Prostate gland (tissue), 2 donors: ENCODE measurements at regions not wholly inside any gene's neighbourhood (a gene's known extent, or its start where the extent isn't known, plus 50 kb on each side); places are given as distances from the start of the nearest gene placed in this dataset.

ENCODE experiments used
- DNase-seq: peaks from one replicate; pipeline ENCODE4 v3.0.0-alpha.2; 2019; ENCODE audit warnings: low spot score
- H3K27ac ChIP-seq, 2 donors: fragments of 200-600 bp; sonication (generic); 2 replicates each; pipeline ENCODE4 v1.5.1; 2017 to 2019
- H3K27me3 ChIP-seq: fragments of 200-600 bp; sonication (generic); replicated peaks from 2 replicates; pipeline ENCODE4 v1.5.1; 2019; ENCODE audit not compliant: insufficient read depth
- H3K36me3 ChIP-seq, 2 donors: fragments of 200-600 bp; sonication (generic); 1 replicate in 1 of 2; 2 replicates in 1 of 2; pipeline versions ENCODE4 v1.5.1 to v1.8.1; 2017 to 2019
- H3K4me1 ChIP-seq: fragments of 200-600 bp; sonication (generic); replicated peaks from 2 replicates; pipeline ENCODE4 v1.5.1; 2019
- H3K4me3 ChIP-seq, 2 donors: fragments of 200-600 bp; sonication (generic); 2 replicates each; pipeline ENCODE4 v1.5.1; 2017 to 2019
- H3K9me3 ChIP-seq: fragments of 200-600 bp; sonication (generic); 2 replicates; pipeline ENCODE4 v1.5.1; 2017
- POLR2A ChIP-seq: fragments of 450-650 bp; IDR thresholded peaks from one replicate; pipeline ENCODE4 v1.6.1; 2016; ENCODE audit warnings: antibody characterized with exemption, mild to moderate bottlenecking
- POLR2AphosphoS5 ChIP-seq: sonication (generic); formaldehyde crosslinking; IDR thresholded peaks from one replicate; pipeline ENCODE4 v1.6.1; 2017; ENCODE audit warnings: antibody characterized with exemption
- WGBS: methylation state at CpG from one replicate; pipeline ENCODE4 v1.1.5; 2018; 5-methylcytosine and 5-hydroxymethylcytosine counted together
- intact Hi-C: fragments of 100-400 bp; cut with DNase I; formaldehyde crosslinking; loops from one replicate; pipeline ENCODE4 v1.14.2; 2022
- TF ChIP-seq, protein P1 (sequence below), 4 experiments: fragments of 200-600 bp in 2 of 4; fragments of 450-650 bp in 2 of 4; sonication (generic) in 2 of 4; IDR thresholded peaks; 1 replicate in 3 of 4; 2 replicates in 1 of 4; pipeline ENCODE4 v1.5.1; 2016 to 2019; ENCODE audit warnings: antibody characterized with exemption in 4 of 4, mild to moderate bottlenecking in 2 of 4, moderate library complexity in 2 of 4

DNA sequence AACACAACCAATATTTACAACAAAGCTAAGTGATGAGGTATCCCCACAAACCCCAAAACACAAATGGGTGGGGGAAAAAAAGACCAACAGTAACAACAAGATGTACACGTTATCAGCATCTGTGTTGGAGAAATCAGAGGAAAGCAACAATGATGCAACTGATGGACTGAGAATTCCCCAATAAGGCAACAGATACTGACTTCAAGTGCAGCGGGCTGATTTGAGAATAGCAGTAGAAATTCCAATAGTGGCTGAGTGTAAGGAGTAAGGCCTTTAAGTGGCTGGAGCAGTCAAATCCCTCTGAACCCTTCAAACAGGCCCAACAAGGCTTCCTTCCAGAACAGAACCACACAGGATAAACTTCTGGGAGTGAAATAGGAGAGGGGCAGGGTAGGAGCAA, 97.6 kb downstream of the TM2D1 start:
- DNase-seq = no peak

DNA sequence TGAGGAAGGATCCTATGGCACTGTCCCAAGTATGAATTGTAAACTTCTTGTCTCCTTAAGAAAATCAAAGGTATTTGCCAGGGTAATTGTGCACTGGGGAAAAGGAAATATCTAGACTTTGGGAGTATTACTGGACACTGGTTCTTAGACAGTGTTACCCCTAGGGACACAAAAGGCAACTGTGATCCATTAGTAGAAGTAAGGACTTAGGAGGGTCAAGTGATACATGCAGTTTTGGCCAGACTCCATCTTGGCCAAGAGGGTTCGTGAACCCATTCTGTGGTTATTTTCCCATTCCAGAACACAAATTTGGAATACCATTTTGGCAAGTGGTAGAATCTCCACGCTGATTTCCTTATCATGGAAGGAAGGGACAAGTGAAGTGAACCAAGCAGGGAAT, 98.1 kb downstream of the TM2D1 start:
- Histone ChIP-seq H3K4me3 (no peak overlapping the region), H3K9me3 (no peaks in the 10 kb centered on the region), H3K27me3 (no peaks in the 10 kb centered on the region), H3K27ac (no peak overlapping the region), H3K4me1 (no peaks in the 10 kb centered on the region), H3K36me3 (no peaks in the 10 kb centered on the region)
- WGBS = 91% methylated on average over 2 of the region's 2 CpGs
- TF ChIP-seq POLR2A = no peak
- TF ChIP-seq, protein P1, sequence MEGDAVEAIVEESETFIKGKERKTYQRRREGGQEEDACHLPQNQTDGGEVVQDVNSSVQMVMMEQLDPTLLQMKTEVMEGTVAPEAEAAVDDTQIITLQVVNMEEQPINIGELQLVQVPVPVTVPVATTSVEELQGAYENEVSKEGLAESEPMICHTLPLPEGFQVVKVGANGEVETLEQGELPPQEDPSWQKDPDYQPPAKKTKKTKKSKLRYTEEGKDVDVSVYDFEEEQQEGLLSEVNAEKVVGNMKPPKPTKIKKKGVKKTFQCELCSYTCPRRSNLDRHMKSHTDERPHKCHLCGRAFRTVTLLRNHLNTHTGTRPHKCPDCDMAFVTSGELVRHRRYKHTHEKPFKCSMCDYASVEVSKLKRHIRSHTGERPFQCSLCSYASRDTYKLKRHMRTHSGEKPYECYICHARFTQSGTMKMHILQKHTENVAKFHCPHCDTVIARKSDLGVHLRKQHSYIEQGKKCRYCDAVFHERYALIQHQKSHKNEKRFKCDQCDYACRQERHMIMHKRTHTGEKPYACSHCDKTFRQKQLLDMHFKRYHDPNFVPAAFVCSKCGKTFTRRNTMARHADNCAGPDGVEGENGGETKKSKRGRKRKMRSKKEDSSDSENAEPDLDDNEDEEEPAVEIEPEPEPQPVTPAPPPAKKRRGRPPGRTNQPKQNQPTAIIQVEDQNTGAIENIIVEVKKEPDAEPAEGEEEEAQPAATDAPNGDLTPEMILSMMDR (IDR thresholded peaks at IDR 0.05) = no peak
- no peak for TF ChIP-seq POLR2AphosphoS5
- no peak for DNase-seq
- intact Hi-C loops = no loop called here

More for the DNA sequence above, 97.6 kb downstream of the TM2D1 start:
- TF ChIP-seq POLR2AphosphoS5 (no peak), POLR2A (no peak)
- TF ChIP-seq, protein P1 (IDR thresholded peaks at IDR 0.05) = no peak
- Histone ChIP-seq H3K4me1 (no peaks in the 10 kb centered on the region), H3K4me3 (no peak overlapping the region), H3K36me3 (no peaks in the 10 kb centered on the region), H3K27me3 (no peaks in the 10 kb centered on the region), H3K27ac (no peak overlapping the region), H3K9me3 (no peaks in the 10 kb centered on the region)
- intact Hi-C loops = no loop called here
- 95% methylated on average over 2 of the region's 2 CpGs for WGBS

DNA sequence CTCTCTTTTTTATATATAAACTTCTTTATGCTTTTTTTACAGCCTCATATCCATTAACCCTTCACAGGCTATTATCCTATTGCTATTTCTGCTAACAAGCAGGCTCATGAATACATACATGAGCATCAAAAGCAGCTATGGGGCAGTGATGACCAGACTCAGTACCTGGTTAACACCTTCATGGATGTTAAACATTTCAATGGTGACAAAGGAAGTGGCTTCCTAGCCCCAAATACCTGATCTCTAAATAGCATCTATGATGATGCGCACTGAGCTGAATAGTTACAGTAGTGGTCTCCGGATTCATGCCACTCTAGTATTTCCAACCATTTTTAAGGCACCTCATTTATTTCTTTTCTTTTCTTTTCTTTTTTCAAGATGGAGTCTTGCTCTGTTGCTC, 101.1 kb downstream of the TM2D1 start:
- H3K27ac ChIP-seq = no peak overlapping the region
- no peaks in the 10 kb centered on the region for H3K9me3 ChIP-seq
- intact Hi-C loops = no loop called here
- no peak for DNase-seq
- no peaks in the 10 kb centered on the region for H3K4me1 ChIP-seq
- no peaks in the 10 kb centered on the region for H3K36me3 ChIP-seq
- WGBS = 95% methylated on average over 2 of the region's 2 CpGs
- TF ChIP-seq, protein P1 (IDR thresholded peaks at IDR 0.05) = no peak
- TF ChIP-seq POLR2AphosphoS5 = no peak
- TF ChIP-seq POLR2A = no peak
- H3K4me3 ChIP-seq = no peak overlapping the region
- H3K27me3 ChIP-seq = no peaks in the 10 kb centered on the region

DNA sequence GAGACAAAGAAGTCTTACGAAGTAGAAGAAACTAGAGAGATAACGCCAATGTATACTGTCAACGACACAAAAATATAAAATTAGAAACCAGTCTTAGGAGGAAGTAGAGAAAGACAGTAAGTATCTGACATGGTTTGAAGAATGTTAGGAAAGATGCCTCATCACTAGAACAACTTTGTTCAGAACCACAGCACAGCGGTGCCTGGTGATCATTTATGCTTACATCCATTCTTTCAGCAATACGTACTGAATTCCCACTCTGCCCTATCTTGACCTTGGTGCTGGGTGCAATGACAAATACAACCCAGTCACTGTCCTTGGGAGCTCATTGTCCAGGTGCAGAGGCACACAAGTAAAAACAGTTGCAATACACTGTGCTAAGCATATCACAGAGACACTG, 104.4 kb downstream of the TM2D1 start:
- WGBS = 87% methylated on average over 5 of the region's 5 CpGs

DNA sequence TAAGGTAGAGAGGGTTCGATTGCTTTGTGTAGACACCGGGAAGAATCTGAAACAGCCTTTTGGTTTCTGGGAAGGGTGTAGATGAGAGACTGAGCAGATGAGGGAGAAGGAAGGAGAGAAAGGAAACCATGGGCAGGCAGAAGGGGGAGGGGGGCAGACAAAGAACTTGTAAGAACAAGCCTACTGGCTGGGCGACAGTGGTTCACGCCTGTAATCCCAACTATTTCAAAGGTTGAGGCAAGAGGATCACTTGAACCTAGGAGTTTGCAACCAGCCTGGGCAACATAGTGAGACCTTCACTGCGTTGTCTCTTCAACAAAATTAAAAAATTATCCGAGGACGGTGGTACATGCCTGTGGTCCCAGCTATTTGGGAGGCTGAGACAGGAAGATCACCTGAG, 106.2 kb downstream of the TM2D1 start:
- Histone ChIP-seq H3K4me1 (no peaks in the 10 kb centered on the region), H3K9me3 (no peaks in the 10 kb centered on the region), H3K27ac (no peak overlapping the region), H3K27me3 (no peaks in the 10 kb centered on the region), H3K4me3 (no peak overlapping the region), H3K36me3 (no peaks in the 10 kb centered on the region)
- 77% methylated on average over 7 of the region's 7 CpGs for WGBS
- no peak for DNase-seq
- TF ChIP-seq POLR2A = no peak
- TF ChIP-seq, protein P1 (IDR thresholded peaks at IDR 0.05) = no peak
- no peak for TF ChIP-seq POLR2AphosphoS5
- intact Hi-C loops = no loop called here

More for the DNA sequence above, 104.4 kb downstream of the TM2D1 start:
- intact Hi-C loops = no loop called here
- Histone ChIP-seq H3K27me3 (no peaks in the 10 kb centered on the region), H3K4me3 (no peak overlapping the region), H3K27ac (no peak overlapping the region), H3K36me3 (no peaks in the 10 kb centered on the region), H3K9me3 (no peaks in the 10 kb centered on the region), H3K4me1 (no peaks in the 10 kb centered on the region)
- TF ChIP-seq, protein P1 (IDR thresholded peaks at IDR 0.05) = no peak
- TF ChIP-seq POLR2A (no peak), POLR2AphosphoS5 (no peak)
- no peak for DNase-seq
